Karpas-422 (cell line): ENCODE measurements at regions not wholly inside any gene's neighbourhood (a gene's known extent, or its start where the extent isn't known, plus 50 kb on each side); places are given as distances from the start of the nearest gene placed in this dataset.

Source experiments
- DNase-seq: peaks from one replicate; pipeline ENCODE4 v3.0.0-alpha.2; 2015
- H2AFZ ChIP-seq: fragments of 200-600 bp; sonication (generic); 2 replicates; pipeline ENCODE4 v1.6.1; 2014; ENCODE audit warnings: antibody characterized with exemption, low read length, mixed read lengths
- H3K27ac ChIP-seq: fragments of 200-600 bp; sonication (generic); 2 replicates; pipeline ENCODE4 v1.5.1; 2014; ENCODE audit warnings: mild to moderate bottlenecking, low read length, moderate library complexity
- H3K27me3 ChIP-seq: fragments of 200-600 bp; sonication (generic); 2 replicates; pipeline ENCODE4 v1.6.1; 2014; ENCODE audit warnings: low read length, mixed read lengths
- H3K36me3 ChIP-seq: fragments of 200-600 bp; sonication (generic); 2 replicates; pipeline ENCODE4 v1.6.1; 2014; ENCODE audit warnings: low read length, mixed read lengths; ENCODE audit not compliant: insufficient read depth
- H3K4me1 ChIP-seq: fragments of 200-600 bp; sonication (generic); 2 replicates; pipeline ENCODE4 v1.6.1; 2014; ENCODE audit warnings: mild to moderate bottlenecking, low read length, mixed read lengths
- H3K4me2 ChIP-seq: fragments of 200-600 bp; sonication (generic); 2 replicates; pipeline ENCODE4 v1.6.1; 2014; ENCODE audit warnings: low read length, low read depth, mild to moderate bottlenecking; ENCODE audit not compliant: poor library complexity, severe bottlenecking
- H3K4me3 ChIP-seq: fragments of 200-600 bp; sonication (generic); 2 replicates; pipeline ENCODE4 v1.5.1; 2014; ENCODE audit warnings: mild to moderate bottlenecking, antibody characterized with exemption, low read length, mixed read lengths
- H3K79me2 ChIP-seq: fragments of 200-600 bp; sonication (generic); 2 replicates; pipeline ENCODE4 v1.6.1; 2014; ENCODE audit warnings: mild to moderate bottlenecking, low read length, mixed read lengths
- H3K9ac ChIP-seq: fragments of 200-600 bp; sonication (generic); 2 replicates; pipeline ENCODE4 v1.6.0; 2014; ENCODE audit warnings: low read length
- H3K9me2 ChIP-seq: fragments of 200-600 bp; sonication (generic), shearing (Covaris generic); replicated peaks from 2 replicates; pipeline ENCODE4 v1.6.0; 2014; ENCODE audit warnings: mild to moderate bottlenecking, low read length, moderate library complexity; ENCODE audit not compliant: insufficient read depth
- H3K9me3 ChIP-seq: fragments of 300-700, 200-600 bp; sonication (generic); 2 replicates; pipeline ENCODE4 v1.6.1; 2014; ENCODE audit warnings: low read length, mixed read lengths
- H4K20me1 ChIP-seq: fragments of 200-600 bp; sonication (generic); 2 replicates; pipeline ENCODE4 v1.6.1; 2014; ENCODE audit warnings: mild to moderate bottlenecking, antibody characterized with exemption, low read length, low read depth; ENCODE audit not compliant: insufficient read depth

DNA sequence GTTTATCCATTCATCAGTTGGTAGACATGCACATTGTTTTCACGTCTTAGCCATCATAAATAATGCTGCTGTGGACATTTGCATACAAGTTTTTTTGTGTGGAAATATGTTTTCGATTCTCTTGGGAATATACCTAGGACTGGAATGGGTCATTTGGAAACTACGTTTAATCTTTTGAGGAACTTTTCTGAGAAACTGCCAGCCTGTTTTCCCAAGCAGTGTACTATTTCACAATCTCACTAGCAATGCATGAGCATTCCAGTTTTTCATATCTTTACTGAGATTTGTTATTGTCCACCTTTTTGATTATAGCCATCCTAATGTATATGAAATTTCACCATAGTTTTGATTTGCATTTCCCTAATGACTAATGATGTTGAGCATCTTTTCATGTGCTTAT lies 95.7 kb upstream of the JAZF1 start:
- no peak overlapping the region for H3K9ac ChIP-seq
- no peak overlapping the region for H3K4me2 ChIP-seq
- H3K79me2 ChIP-seq = no peaks in the 10 kb centered on the region
- H4K20me1 ChIP-seq = no peaks in the 10 kb centered on the region
- H3K4me1 ChIP-seq = no peaks in the 10 kb centered on the region
- H2AFZ ChIP-seq = no peak overlapping the region
- no peak for DNase-seq
- H3K9me3 ChIP-seq = no peaks in the 10 kb centered on the region
- H3K27me3 ChIP-seq = no peaks in the 10 kb centered on the region
- no peaks in the 10 kb centered on the region for H3K9me2 ChIP-seq
- H3K27ac ChIP-seq = no peak overlapping the region
- no peak overlapping the region for H3K4me3 ChIP-seq
- H3K36me3 ChIP-seq = no peaks in the 10 kb centered on the region

DNA sequence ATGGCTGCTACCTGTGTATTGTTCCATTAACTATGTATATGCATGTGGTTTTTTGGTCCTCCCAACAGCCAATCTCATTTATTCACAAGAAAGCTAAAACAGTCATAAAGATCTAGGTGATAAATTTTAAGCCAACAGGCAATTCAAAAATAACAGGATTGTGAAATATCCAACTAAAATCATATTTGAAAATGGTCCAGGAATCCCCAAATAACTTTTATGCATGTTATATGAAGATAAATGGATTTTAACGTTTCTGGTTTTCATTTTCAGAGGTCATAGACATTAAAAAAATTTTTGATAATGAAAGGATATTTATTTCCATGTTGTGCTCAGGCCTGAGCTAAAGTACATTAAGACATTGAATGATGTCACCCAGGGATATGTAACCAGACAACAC lies 96.8 kb upstream of the JAZF1 start:
- Histone ChIP-seq H3K4me3 (no peak overlapping the region), H3K9ac (no peak overlapping the region), H3K9me2 (no peaks in the 10 kb centered on the region), H3K27me3 (no peaks in the 10 kb centered on the region), H2AFZ (no peak overlapping the region), H3K79me2 (no peaks in the 10 kb centered on the region), H4K20me1 (no peaks in the 10 kb centered on the region), H3K4me2 (no peak overlapping the region), H3K4me1 (no peaks in the 10 kb centered on the region), H3K27ac (no peak overlapping the region), H3K36me3 (no peaks in the 10 kb centered on the region), H3K9me3 (no peaks in the 10 kb centered on the region)
- no peak for DNase-seq

- H3K4me3 ChIP-seq = no peak overlapping the region
- H2AFZ ChIP-seq = no peak overlapping the region
- H3K27ac ChIP-seq = no peak overlapping the region
- no peaks in the 10 kb centered on the region for H3K79me2 ChIP-seq
- H3K4me1 ChIP-seq = no peaks in the 10 kb centered on the region
- H3K4me2 ChIP-seq = no peak overlapping the region
- DNase-seq = no peak
- H3K9me2 ChIP-seq = no peaks in the 10 kb centered on the region
- H3K36me3 ChIP-seq = no peaks in the 10 kb centered on the region
- no peaks in the 10 kb centered on the region for H3K27me3 ChIP-seq
- H3K9me3 ChIP-seq = no peaks in the 10 kb centered on the region
- H4K20me1 ChIP-seq = no peaks in the 10 kb centered on the region
- no peak overlapping the region for H3K9ac ChIP-seq
These were observed 97.4 kb upstream of the JAZF1 start for GRCh38 chr7:28277958-28278357.

GRCh38 chr7:28280516-28280915 lies 99.9 kb upstream of the JAZF1 start:
- H3K36me3 ChIP-seq = no peaks in the 10 kb centered on the region
- no peaks in the 10 kb centered on the region for H3K9me2 ChIP-seq

GRCh38 chr7:28290496-28290895 lies 109.9 kb upstream of the JAZF1 start:
- Histone ChIP-seq H3K27me3 (no peaks in the 10 kb centered on the region), H3K27ac (no peak overlapping the region), H3K4me2 (no peak overlapping the region), H2AFZ (no peak overlapping the region), H3K4me1 (peaks cover 15% of the 10 kb centered on the region), H3K9me3 (no peaks in the 10 kb centered on the region), H3K9me2 (no peaks in the 10 kb centered on the region), H3K79me2 (no peaks in the 10 kb centered on the region), H3K4me3 (no peak overlapping the region), H3K36me3 (no peaks in the 10 kb centered on the region), H3K9ac (no peak overlapping the region), H4K20me1 (no peaks in the 10 kb centered on the region)
- no peak for DNase-seq

More at GRCh38 chr7:28280516-28280915, 99.9 kb upstream of the JAZF1 start:
- no peak overlapping the region for H3K27ac ChIP-seq
- no peak for DNase-seq
- no peaks in the 10 kb centered on the region for H4K20me1 ChIP-seq
- H3K9me3 ChIP-seq = no peaks in the 10 kb centered on the region
- no peaks in the 10 kb centered on the region for H3K27me3 ChIP-seq
- no peak overlapping the region for H3K4me2 ChIP-seq
- no peak overlapping the region for H3K4me3 ChIP-seq
- H3K4me1 ChIP-seq = no peaks in the 10 kb centered on the region
- no peak overlapping the region for H2AFZ ChIP-seq
- H3K9ac ChIP-seq = no peak overlapping the region
- H3K79me2 ChIP-seq = no peaks in the 10 kb centered on the region

GRCh38 chr7:28291559-28291958 lies 111.0 kb upstream of the JAZF1 start:
- Histone ChIP-seq H3K27me3 (no peaks in the 10 kb centered on the region), H3K9me2 (no peaks in the 10 kb centered on the region), H4K20me1 (no peaks in the 10 kb centered on the region), H2AFZ (no peak overlapping the region), H3K9ac (no peak overlapping the region), H3K36me3 (no peaks in the 10 kb centered on the region), H3K79me2 (no peaks in the 10 kb centered on the region), H3K27ac (no peak overlapping the region), H3K4me2 (no peak overlapping the region), H3K4me3 (no peak overlapping the region), H3K4me1 (peaks cover 15% of the 10 kb centered on the region), H3K9me3 (no peaks in the 10 kb centered on the region)
- DNase-seq = no peak

DNA sequence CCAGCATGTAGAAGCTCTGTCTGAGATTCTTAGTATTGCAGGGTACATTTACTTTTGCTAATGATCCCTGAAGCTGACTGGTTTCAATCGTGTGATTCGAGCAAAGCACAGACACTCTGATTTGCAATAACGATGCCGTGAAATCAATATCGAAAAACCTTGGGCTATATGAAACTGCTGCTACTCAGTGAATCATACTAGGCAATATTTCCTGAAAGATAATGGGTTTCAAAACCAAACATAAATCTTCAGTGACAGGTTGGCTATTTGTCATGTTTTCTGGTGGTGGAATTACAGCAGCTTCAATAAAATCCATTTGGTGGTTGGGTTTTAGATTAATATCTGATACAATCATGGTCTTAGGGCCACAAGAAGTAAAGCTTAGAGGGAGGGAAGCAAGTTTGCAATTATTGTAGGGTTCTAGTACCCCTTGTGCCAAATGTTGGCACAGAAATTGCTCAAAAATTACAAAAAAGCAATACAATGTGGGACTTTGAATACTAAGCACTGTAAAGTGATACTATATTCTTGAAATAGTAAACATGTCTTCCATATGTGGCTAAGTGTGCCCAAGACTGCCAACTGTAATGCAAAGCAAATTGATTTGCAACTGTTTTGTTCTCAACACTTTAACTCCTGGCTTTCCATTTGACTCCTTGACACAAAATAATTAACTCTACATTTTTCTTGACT lies 112.4 kb upstream of the JAZF1 start:
- Histone ChIP-seq H3K9ac (no peak overlapping the region), H3K4me1 (peaks cover 22% of the 10 kb centered on the region), H3K9me3 (no peaks in the 10 kb centered on the region), H3K4me3 (no peak overlapping the region), H3K27ac (no peak overlapping the region), H3K79me2 (no peaks in the 10 kb centered on the region), H3K4me2 (no peak overlapping the region), H3K27me3 (no peaks in the 10 kb centered on the region), H4K20me1 (no peaks in the 10 kb centered on the region), H3K9me2 (no peaks in the 10 kb centered on the region), H2AFZ (peak overlapping the region; percentile 44; the same call in 1 of the 2 replicates), H3K36me3 (no peaks in the 10 kb centered on the region)
- no peak for DNase-seq

DNA sequence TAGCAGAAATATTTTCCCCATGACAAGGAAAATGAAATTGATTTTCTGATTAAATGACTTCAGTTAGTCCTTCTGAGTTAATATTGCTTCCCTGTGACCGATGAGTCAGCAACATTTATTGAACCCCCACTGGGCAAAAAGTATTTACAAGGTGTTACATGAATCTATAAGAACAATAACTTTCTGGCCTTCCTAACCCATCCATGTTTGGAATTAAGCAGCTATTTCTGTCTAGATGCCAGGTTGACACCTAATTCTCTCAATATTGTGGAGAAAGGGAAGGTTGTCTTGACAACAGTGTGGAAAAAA lies 112.9 kb upstream of the JAZF1 start:
- H2AFZ ChIP-seq = no peak overlapping the region
- no peak overlapping the region for H3K4me2 ChIP-seq
- peaks cover 28% of the 10 kb centered on the region for H3K4me1 ChIP-seq
- H3K9ac ChIP-seq = no peak overlapping the region
- no peaks in the 10 kb centered on the region for H3K27me3 ChIP-seq
- no peaks in the 10 kb centered on the region for H3K79me2 ChIP-seq
- H3K27ac ChIP-seq = no peak overlapping the region
- H3K9me2 ChIP-seq = no peaks in the 10 kb centered on the region
- no peaks in the 10 kb centered on the region for H4K20me1 ChIP-seq
- no peak overlapping the region for H3K4me3 ChIP-seq
- no peaks in the 10 kb centered on the region for H3K36me3 ChIP-seq
- H3K9me3 ChIP-seq = no peaks in the 10 kb centered on the region
- DNase-seq = no peak
